ENCODE measurements at regions not wholly inside any gene's neighbourhood (a gene's known extent, or its start where the extent isn't known, plus 50 kb on each side); places are given as distances from the start of the nearest gene placed in this dataset.

DNA sequence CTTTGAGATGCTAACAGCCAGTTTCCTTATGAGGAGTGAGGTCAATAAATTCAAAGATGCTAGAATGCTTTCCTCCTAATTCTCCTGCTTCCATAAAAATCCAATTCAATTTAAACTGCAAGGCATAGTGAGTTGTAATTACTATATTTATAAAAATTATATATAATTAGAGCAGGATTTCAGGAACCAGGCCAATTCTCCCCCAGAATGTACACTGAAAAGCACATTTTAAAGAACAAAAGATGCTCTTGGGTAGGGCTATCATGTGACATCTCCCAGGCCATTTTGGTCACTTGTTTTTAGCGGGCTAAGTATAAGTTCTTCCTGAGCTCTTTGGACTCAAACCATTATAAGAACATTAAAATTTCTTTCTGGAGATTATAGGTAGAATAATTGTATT is 195.7 kb upstream of the KCNG1 start:
- Histone ChIP-seq H3K36me3 (replicated peaks in 1 of 2) (no peaks in the 10 kb centered on the region), H3K4me3 (no peak overlapping the region), H3K4me1 (replicated peaks in 1 of 2) (no peaks in the 10 kb centered on the region), H3K27me3 (peaks cover 4% of the 10 kb centered on the region), H3K9me3 (replicated peaks in 1 of 3) (no peaks in the 10 kb centered on the region), H3K27ac (no peak overlapping the region)
- WGBS, 4 donors: 87 to 100% (median 90%) methylated on average over 1 of the region's 1 CpG
- TF ChIP-seq POLR2A (IDR thresholded peaks at IDR 0.05): no peak
- TF ChIP-seq, protein P1, sequence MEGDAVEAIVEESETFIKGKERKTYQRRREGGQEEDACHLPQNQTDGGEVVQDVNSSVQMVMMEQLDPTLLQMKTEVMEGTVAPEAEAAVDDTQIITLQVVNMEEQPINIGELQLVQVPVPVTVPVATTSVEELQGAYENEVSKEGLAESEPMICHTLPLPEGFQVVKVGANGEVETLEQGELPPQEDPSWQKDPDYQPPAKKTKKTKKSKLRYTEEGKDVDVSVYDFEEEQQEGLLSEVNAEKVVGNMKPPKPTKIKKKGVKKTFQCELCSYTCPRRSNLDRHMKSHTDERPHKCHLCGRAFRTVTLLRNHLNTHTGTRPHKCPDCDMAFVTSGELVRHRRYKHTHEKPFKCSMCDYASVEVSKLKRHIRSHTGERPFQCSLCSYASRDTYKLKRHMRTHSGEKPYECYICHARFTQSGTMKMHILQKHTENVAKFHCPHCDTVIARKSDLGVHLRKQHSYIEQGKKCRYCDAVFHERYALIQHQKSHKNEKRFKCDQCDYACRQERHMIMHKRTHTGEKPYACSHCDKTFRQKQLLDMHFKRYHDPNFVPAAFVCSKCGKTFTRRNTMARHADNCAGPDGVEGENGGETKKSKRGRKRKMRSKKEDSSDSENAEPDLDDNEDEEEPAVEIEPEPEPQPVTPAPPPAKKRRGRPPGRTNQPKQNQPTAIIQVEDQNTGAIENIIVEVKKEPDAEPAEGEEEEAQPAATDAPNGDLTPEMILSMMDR (IDR thresholded peaks at IDR 0.05): no peak
- no peak for DNase-seq
- intact Hi-C loops (cut with DNase I): no loop called here

- Histone ChIP-seq H3K4me1 (replicated peaks in 1 of 2) (no peaks in the 10 kb centered on the region), H3K9me3 (replicated peaks in 1 of 3) (no peaks in the 10 kb centered on the region), H3K4me3 (no peak overlapping the region), H3K27ac (no peak overlapping the region), H3K36me3 (replicated peaks in 1 of 2) (no peaks in the 10 kb centered on the region), H3K27me3 (peaks cover 12% of the 10 kb centered on the region)
- no peak for DNase-seq
- intact Hi-C loops (cut with DNase I): no loop called here
- WGBS, 4 donors: 88 to 96% (median 93%) methylated on average over 3 of the region's 3 CpGs
- no peak for TF ChIP-seq POLR2A (IDR thresholded peaks at IDR 0.05)
- TF ChIP-seq, protein P1 (IDR thresholded peaks at IDR 0.05): no peak
Measured at GRCh38 chr20:51217347-51218045, 194.6 kb upstream of the KCNG1 start.

DNA sequence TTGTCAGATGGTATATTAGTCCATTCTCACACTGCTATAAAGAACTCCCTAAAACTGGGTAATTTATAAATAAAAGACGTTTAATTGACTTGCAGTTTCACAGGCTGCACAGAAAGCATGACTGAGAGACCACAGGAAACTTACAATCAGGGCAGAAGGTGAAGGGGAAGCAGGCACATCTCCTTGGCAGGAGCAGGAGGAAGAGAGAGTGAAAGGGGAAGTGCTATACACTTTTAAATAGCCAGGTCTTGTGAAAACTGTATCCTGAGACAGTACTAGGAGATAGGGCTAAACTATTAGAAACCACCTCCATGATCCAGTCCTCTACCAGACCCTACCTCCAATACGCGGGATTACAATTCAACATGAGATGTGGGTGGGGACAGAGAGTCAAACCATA is 193.9 kb upstream of the KCNG1 start:
- Histone ChIP-seq H3K4me1 (replicated peaks in 1 of 2) (no peaks in the 10 kb centered on the region), H3K36me3 (replicated peaks in 1 of 2) (no peaks in the 10 kb centered on the region), H3K9me3 (replicated peaks in 1 of 3) (no peaks in the 10 kb centered on the region), H3K27me3 (peaks cover 18% of the 10 kb centered on the region), H3K4me3 (no peak overlapping the region), H3K27ac (no peak overlapping the region)
- intact Hi-C loops (cut with DNase I): no loop called here
- no peak for DNase-seq
- TF ChIP-seq, protein P1 (IDR thresholded peaks at IDR 0.05): no peak
- 72 to 76% (median 74%) methylated on average over 3 of the region's 3 CpGs for WGBS, 4 donors

DNA sequence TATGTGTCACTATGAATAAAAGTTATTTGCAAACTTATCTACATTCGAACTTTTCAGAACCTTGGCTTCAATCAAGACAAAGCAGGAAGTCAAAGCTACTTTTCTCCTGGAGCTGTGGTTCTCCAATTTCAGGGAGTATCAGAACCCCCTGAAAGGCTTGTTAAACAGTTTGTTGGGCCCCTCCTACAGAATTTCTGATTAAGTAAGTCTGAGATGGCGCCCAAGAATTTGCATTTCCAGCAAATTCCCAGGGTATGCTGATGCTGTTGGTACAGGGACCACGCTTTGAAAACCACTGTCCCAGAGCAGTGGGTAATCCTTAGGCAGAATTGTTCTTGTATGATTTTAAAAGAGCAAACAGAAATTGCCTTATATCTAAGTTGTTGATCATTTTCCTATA is 189.9 kb upstream of the KCNG1 start:
- H3K27me3 ChIP-seq: peaks cover 17% of the 10 kb centered on the region
- TF ChIP-seq POLR2A (IDR thresholded peaks at IDR 0.05): no peak
- TF ChIP-seq, protein P1 (IDR thresholded peaks at IDR 0.05): no peak
- intact Hi-C loops (cut with DNase I): no loop called here
- no peaks in the 10 kb centered on the region for H3K9me3 ChIP-seq (replicated peaks in 1 of 3)
- WGBS, 4 donors: 58 to 73% (median 70%) methylated on average over 3 of the region's 3 CpGs
- no peak for DNase-seq
- H3K27ac ChIP-seq: no peak overlapping the region
- H3K36me3 ChIP-seq (replicated peaks in 1 of 2): no peaks in the 10 kb centered on the region
- no peaks in the 10 kb centered on the region for H3K4me1 ChIP-seq (replicated peaks in 1 of 2)
- H3K4me3 ChIP-seq: no peak overlapping the region

All from adrenal gland (tissue), 9 donors.